WTC11 (cell line): ENCODE measurements at regions not wholly inside any gene's neighbourhood (a gene's known extent, or its start where the extent isn't known, plus 50 kb on each side); places are given as distances from the start of the nearest gene placed in this dataset.

Experiments used
- ATAC-seq: fragments of 200-7000 bp; cut with Tn5 transposase; 2 replicates; pipeline ENCODE4 v1.10.0; 2021; ENCODE audit warnings: mild to moderate bottlenecking, moderate library complexity
- CTCF ChIA-PET: fragments of 300-600 bp; sonication (Branson Sonifier 250); formaldehyde crosslinking; loops from one replicate; lab custom pipeline; 2021; ENCODE audit warnings: antibody characterized with exemption; lab: Charles Lee
- POLR2A ChIA-PET: fragments of 350-600 bp; sonication (Branson Sonifier 250); formaldehyde crosslinking; loops from one replicate; lab custom pipeline; 2021; ENCODE audit warnings: antibody characterized with exemption; lab: Charles Lee
- DNase-seq: peaks from one replicate; pipeline ENCODE4 v3.0.0; 2021; ENCODE audit warnings: low spot score
- H3K27ac Mint-ChIP-seq: 2 replicates; pipeline ENCODE4 v1.8.0; 2021; ENCODE audit warnings: mixed read lengths
- H3K27me3 Mint-ChIP-seq: 2 replicates; pipeline ENCODE4 v1.8.0; 2021; ENCODE audit warnings: low read depth, mild to moderate bottlenecking, moderate library complexity, mixed read lengths
- H3K36me3 Mint-ChIP-seq: 2 replicates; pipeline ENCODE4 v1.8.0; 2021; ENCODE audit warnings: mixed read lengths
- H3K4me1 Mint-ChIP-seq: 2 replicates; pipeline ENCODE4 v1.8.0; 2022; ENCODE audit warnings: mixed read lengths
- H3K4me3 Mint-ChIP-seq: 2 replicates; pipeline ENCODE4 v1.8.0; 2021; ENCODE audit warnings: mild to moderate bottlenecking, moderate library complexity, mixed read lengths
- H3K9me3 Mint-ChIP-seq: 2 replicates; pipeline ENCODE4 v1.8.0; 2021; ENCODE audit warnings: mixed read lengths
- AFF4 ChIP-seq: sonication (generic); formaldehyde crosslinking; IDR thresholded peaks from 2 replicates; pipeline ENCODE4 v1.8.1; 2023; ENCODE audit warnings: mild to moderate bottlenecking, missing genetic modification reagents, borderline replicate concordance
- E2F4 ChIP-seq: sonication (generic); formaldehyde crosslinking; IDR thresholded peaks from 2 replicates; pipeline ENCODE4 v1.8.1; 2022; ENCODE audit warnings: low read depth, mild to moderate bottlenecking, moderate library complexity, missing genetic modification reagents, borderline replicate concordance
- EMX1 ChIP-seq: fragments of 250-450 bp; sonication (Bioruptor Pico); IDR thresholded peaks from 2 replicates; pipeline ENCODE4 v1.8.0; 2021; ENCODE audit warnings: mild to moderate bottlenecking
- FOXK1 ChIP-seq: sonication (generic); formaldehyde crosslinking; IDR thresholded peaks from 2 replicates; pipeline ENCODE4 v1.8.0; 2022; ENCODE audit warnings: mild to moderate bottlenecking, moderate library complexity, missing genetic modification reagents
- GTF2I ChIP-seq: fragments of 250-450 bp; sonication (Bioruptor Pico); conservative IDR thresholded peaks from 2 replicates; pipeline ENCODE4 v1.4.0; 2021; ENCODE audit warnings: mild to moderate bottlenecking
- JAZF1 ChIP-seq: fragments of 250-450 bp; sonication (Bioruptor Pico); IDR thresholded peaks from 2 replicates; pipeline ENCODE4 v1.9.0; 2021; ENCODE audit warnings: moderate library complexity, mild to moderate bottlenecking, inconsistent platforms
- KAT7 ChIP-seq: sonication (generic); formaldehyde crosslinking; IDR thresholded peaks from 2 replicates; pipeline ENCODE4 v1.8.1; 2023; ENCODE audit warnings: missing genetic modification reagents, mild to moderate bottlenecking, borderline replicate concordance
- NFATC4 ChIP-seq: fragments of 250-450 bp; sonication (Bioruptor Pico); IDR thresholded peaks from 2 replicates; pipeline ENCODE4 v1.9.0; 2021; ENCODE audit warnings: mild to moderate bottlenecking
- NFE2L1 ChIP-seq: sonication (generic); formaldehyde crosslinking; IDR thresholded peaks from 2 replicates; pipeline ENCODE4 v1.8.1; 2023; ENCODE audit warnings: missing genetic modification reagents
- TEAD1 ChIP-seq: sonication (generic); formaldehyde crosslinking; IDR thresholded peaks from 2 replicates; pipeline ENCODE4 v1.8.0; 2022; ENCODE audit warnings: mild to moderate bottlenecking, missing genetic modification reagents
- ZBTB43 ChIP-seq: sonication (generic); formaldehyde crosslinking; IDR thresholded peaks from 2 replicates; pipeline ENCODE4 v1.8.1; 2023; ENCODE audit warnings: mild to moderate bottlenecking, missing genetic modification reagents
- ZNF281 ChIP-seq: sonication (generic); formaldehyde crosslinking; IDR thresholded peaks from 2 replicates; pipeline ENCODE4 v1.8.0; 2023; ENCODE audit warnings: mild to moderate bottlenecking, missing genetic modification reagents
- ZSCAN18 ChIP-seq: fragments of 250-450 bp; sonication (Bioruptor Pico); IDR thresholded peaks from 2 replicates; pipeline ENCODE4 v2.1.2; 2022; ENCODE audit warnings: mild to moderate bottlenecking, moderate library complexity

- TF ChIP-seq E2F4 (CRISPR knock-in tag) (no peak), ZNF281 (CRISPR knock-in tag) (no peak), AFF4 (no peak), NFATC4 (CRISPR knock-in tag) (no peak)
Observed at GRCh38 chr1:192729500-192729899, 79.3 kb upstream of the RGS2 start (continued).

GRCh38 chr1:192730198-192730597 lies 78.6 kb upstream of the RGS2 start:
- POLR2A ChIA-PET: no interaction called here
- peaks cover 8% of the 10 kb centered on the region for H3K36me3 Mint-ChIP-seq
- H3K27me3 Mint-ChIP-seq: no peaks in the 10 kb centered on the region
- no peaks in the 10 kb centered on the region for H3K4me1 Mint-ChIP-seq
- H3K27ac Mint-ChIP-seq: no peak overlapping the region
- peaks cover 13% of the 10 kb centered on the region for H3K9me3 Mint-ChIP-seq
- no peak for ATAC-seq
- CTCF ChIA-PET: no interaction called here
- DNase-seq: no peak
- no peak for TF ChIP-seq KAT7 (CRISPR knock-in tag)
- TF ChIP-seq ZNF281 (CRISPR knock-in tag): no peak
- TF ChIP-seq GTF2I (CRISPR knock-in tag): no peak
- no peak for TF ChIP-seq ZBTB43 (CRISPR knock-in tag)
- no peak for TF ChIP-seq NFE2L1 (CRISPR knock-in tag)
- TF ChIP-seq EMX1 (CRISPR knock-in tag): no peak
- TF ChIP-seq FOXK1 (CRISPR knock-in tag): no peak
- no peak for TF ChIP-seq JAZF1 (CRISPR knock-in tag)
- TF ChIP-seq, all 79 proteins: peak for 0
- H3K4me3 Mint-ChIP-seq: no peak overlapping the region

GRCh38 chr1:192732787-192733186 lies 76.1 kb upstream of the RGS2 start:
- no peak overlapping the region for H3K4me3 Mint-ChIP-seq
- ATAC-seq (peak; percentile 82), DNase-seq (no peak)
- no peaks in the 10 kb centered on the region for H3K27me3 Mint-ChIP-seq
- H3K9me3 Mint-ChIP-seq: peaks cover 13% of the 10 kb centered on the region
- no peaks in the 10 kb centered on the region for H3K4me1 Mint-ChIP-seq
- POLR2A ChIA-PET: no interaction called here
- H3K27ac Mint-ChIP-seq: no peak overlapping the region
- CTCF ChIA-PET: no interaction called here
- TF ChIP-seq ZSCAN18 (CRISPR knock-in tag) (0 out of 2 replicates have a peak, but pooled peaks have one; percentile 47), TEAD1 (CRISPR knock-in tag) (no peak)
- H3K36me3 Mint-ChIP-seq: peaks cover 8% of the 10 kb centered on the region
